Psoas muscle (tissue), 7 donors: ENCODE measurements at regions not wholly inside any gene's neighbourhood (a gene's known extent, or its start where the extent isn't known, plus 50 kb on each side); places are given as distances from the start of the nearest gene placed in this dataset.

Experiments used
- ATAC-seq, 4 donors: fragments of 200-7000 bp; cut with Tn5 transposase; one replicate each; pipeline ENCODE4 v1.9.1; 2020; ENCODE audit warnings: moderate library complexity in 3 of 4, mild to moderate bottlenecking in 2 of 4
- DNase-seq, 2 donors: peaks; one replicate each; pipeline ENCODE4 v3.0.0-alpha.2; 2020
- H3K27ac ChIP-seq: fragments of 200-600 bp; one replicate; pipeline ENCODE4 v1.8.0; 2022
- H3K27me3 ChIP-seq, 3 donors: fragments of 200-600 bp in 1 of 3; one replicate each; pipeline versions ENCODE4 v1.6.1 to v1.8.0; 2013 to 2022; ENCODE audit warnings: low read length in 2 of 3, mild to moderate bottlenecking in 2 of 3, moderate library complexity in 1 of 3; ENCODE audit not compliant: insufficient read depth in 3 of 3
- H3K36me3 ChIP-seq, 2 donors: fragments of 200-600 bp in 1 of 2; one replicate each; pipeline versions ENCODE4 v1.6.1 to v1.8.0; 2013 to 2022; ENCODE audit warnings: low read depth in 1 of 2, mild to moderate bottlenecking in 1 of 2, moderate library complexity in 1 of 2; ENCODE audit not compliant: insufficient read depth in 1 of 2
- H3K4me1 ChIP-seq: fragments of 200-600 bp; one replicate; pipeline ENCODE4 v1.8.0; 2022
- H3K4me3 ChIP-seq: fragments of 200-600 bp; one replicate; pipeline ENCODE4 v1.8.0; 2022; ENCODE audit warnings: mild to moderate bottlenecking
- H3K9me3 ChIP-seq: fragments of 200-600 bp; one replicate; pipeline ENCODE4 v1.8.0; 2022
- WGBS, 3 donors: extraction: QIAGEN DNeasy Blood & Tissue Kit; methylation state at CpG; one replicate each; pipeline versions ENCODE4 v1.1.6 to v1.1.7; 2013; 5-methylcytosine and 5-hydroxymethylcytosine counted together
- intact Hi-C, 2 donors: fragments of 100-400 bp; cut with DNase I; formaldehyde crosslinking; loops; one replicate each; pipeline versions ENCODE4 v1.11.0 to v1.14.2; 2022
- TF ChIP-seq, protein P1 (sequence below): fragments of 200-600 bp; IDR thresholded peaks from one replicate; pipeline ENCODE4 v1.8.0; 2022; ENCODE audit warnings: antibody characterized with exemption
- donor health status: healthy with polysubstance abuse.
- donor health status: DM: no; HTN: no; CAD: no; lungs with moderate emphysema.
- donor health status: Bipolar disorder and iron deficiency.
- donor health status: healthy.
- donor health status: DM: yes; HTN: yes; CAD: no.
- donor health status: DM: no; HTN: no; CAD: no.
- donor health status: DM: yes; HTN: yes; CAD: no.

GRCh38 chr14:71739273-71739990, 192.8 kb upstream of the RGS6 start:
- Histone ChIP-seq H3K36me3 (peaks cover 0 to 12% of the 10 kb centered on the region in 2 donors), H3K4me3 (no peak overlapping the region), H3K9me3 (no peaks in the 10 kb centered on the region), H3K27me3 (no peaks in the 10 kb centered on the region), H3K4me1 (no peaks in the 10 kb centered on the region), H3K27ac (no peak overlapping the region)
- 85 to 93% (median 89%) methylated on average over 5 of the region's 5 CpGs for WGBS, 3 donors
- ATAC-seq (no peak), DNase-seq (no peak)
- TF ChIP-seq, protein P1, sequence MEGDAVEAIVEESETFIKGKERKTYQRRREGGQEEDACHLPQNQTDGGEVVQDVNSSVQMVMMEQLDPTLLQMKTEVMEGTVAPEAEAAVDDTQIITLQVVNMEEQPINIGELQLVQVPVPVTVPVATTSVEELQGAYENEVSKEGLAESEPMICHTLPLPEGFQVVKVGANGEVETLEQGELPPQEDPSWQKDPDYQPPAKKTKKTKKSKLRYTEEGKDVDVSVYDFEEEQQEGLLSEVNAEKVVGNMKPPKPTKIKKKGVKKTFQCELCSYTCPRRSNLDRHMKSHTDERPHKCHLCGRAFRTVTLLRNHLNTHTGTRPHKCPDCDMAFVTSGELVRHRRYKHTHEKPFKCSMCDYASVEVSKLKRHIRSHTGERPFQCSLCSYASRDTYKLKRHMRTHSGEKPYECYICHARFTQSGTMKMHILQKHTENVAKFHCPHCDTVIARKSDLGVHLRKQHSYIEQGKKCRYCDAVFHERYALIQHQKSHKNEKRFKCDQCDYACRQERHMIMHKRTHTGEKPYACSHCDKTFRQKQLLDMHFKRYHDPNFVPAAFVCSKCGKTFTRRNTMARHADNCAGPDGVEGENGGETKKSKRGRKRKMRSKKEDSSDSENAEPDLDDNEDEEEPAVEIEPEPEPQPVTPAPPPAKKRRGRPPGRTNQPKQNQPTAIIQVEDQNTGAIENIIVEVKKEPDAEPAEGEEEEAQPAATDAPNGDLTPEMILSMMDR = no peak
- intact Hi-C loops = loop anchor here in 1 of 2 donors (5.0 kb wide), 1 partner anchor 368 kb away; no protein-coding TSS in a partner anchor

DNA sequence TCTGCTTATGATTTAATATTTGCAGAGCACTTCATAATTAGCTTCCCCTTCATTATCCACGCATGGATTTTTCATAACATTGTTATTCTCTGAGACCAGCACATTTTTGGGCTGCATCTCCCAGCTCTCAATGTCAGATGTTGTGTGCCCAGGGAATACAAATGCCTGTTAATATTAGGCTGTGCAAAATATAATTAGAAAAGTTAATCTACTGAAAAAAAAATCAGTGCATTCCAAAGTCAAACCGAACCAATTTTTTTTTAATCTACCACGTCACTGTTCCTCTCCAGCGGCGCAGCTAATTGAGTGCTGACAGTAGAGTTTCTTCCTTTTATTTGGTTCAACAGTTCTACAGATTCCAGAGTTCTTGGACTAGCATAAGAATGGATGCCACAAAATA, 191.0 kb upstream of the RGS6 start:
- TF ChIP-seq, protein P1 = no peak
- Histone ChIP-seq H3K9me3 (no peaks in the 10 kb centered on the region), H3K36me3 (no peaks in the 10 kb centered on the region), H3K4me3 (no peak overlapping the region), H3K27me3 (no peaks in the 10 kb centered on the region), H3K4me1 (no peaks in the 10 kb centered on the region), H3K27ac (no peak overlapping the region)
- DNase-seq (no peak), ATAC-seq (no peak)
- whole genome bisulfite sequencing, 3 donors = 40 to 50% (median 46%) methylated on average over 5 of the region's 5 CpGs
- intact Hi-C loops = loop anchor here in 1 of 2 donors (10.0 kb wide), 1 partner anchor 416 kb away; the partner anchor contains the start of gene SIPA1L1

DNA sequence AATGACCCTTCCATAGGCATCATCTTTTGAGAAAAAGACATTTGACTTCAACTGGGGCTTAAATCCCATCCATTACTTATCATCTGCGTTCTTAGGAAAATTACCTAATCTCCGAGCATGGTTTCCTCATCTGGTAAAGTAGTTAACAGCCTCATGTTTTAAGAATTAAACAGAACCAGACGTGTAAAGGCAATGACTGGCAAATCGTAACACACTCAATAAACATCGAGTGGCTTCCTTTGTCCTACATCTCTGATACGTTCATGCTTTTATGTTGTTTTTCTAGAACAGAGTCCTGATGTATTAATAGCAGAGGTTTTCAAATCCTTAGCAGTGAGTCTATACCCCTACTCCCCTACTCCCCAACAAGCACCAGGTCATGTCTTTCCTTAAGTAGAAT, 189.7 kb upstream of the RGS6 start:
- H3K36me3 ChIP-seq = no peaks in the 10 kb centered on the region
- no peaks in the 10 kb centered on the region for H3K9me3 ChIP-seq
- DNase-seq = no peak
- no peaks in the 10 kb centered on the region for H3K27me3 ChIP-seq
- no peak for ATAC-seq
- 66 to 82% (median 74%) methylated on average over 6 of the region's 6 CpGs for WGBS, 3 donors
- H3K27ac ChIP-seq = no peak overlapping the region
- no peaks in the 10 kb centered on the region for H3K4me1 ChIP-seq
- intact Hi-C loops = loop anchor here in 1 of 2 donors (10.0 kb wide), 1 partner anchor 418 kb away; the partner anchor contains the start of gene SIPA1L1
- no peak overlapping the region for H3K4me3 ChIP-seq
- TF ChIP-seq, protein P1 = no peak

DNA sequence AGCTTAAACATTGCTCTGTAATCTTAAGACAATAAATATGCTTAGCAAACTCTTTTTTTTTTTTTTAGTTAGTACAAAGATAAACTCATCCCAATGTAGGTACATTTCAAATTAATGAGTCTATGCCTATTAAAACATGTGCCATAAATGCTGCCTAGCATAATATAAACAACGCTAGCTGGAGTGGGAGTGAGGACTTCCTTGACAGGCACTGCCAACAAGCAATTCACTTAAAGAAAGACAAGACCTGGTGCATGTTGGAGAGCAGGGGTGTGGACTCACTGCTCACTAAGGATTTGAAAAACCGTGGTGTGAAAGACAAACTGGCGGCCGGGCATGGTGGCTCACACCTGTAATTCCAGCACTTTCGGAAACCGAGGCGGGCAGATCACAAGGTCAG, 187.2 kb upstream of the RGS6 start:
- TF ChIP-seq, protein P1 = no peak
- Histone ChIP-seq H3K27ac (no peak overlapping the region), H3K27me3 (no peaks in the 10 kb centered on the region), H3K4me1 (no peaks in the 10 kb centered on the region), H3K9me3 (no peaks in the 10 kb centered on the region), H3K36me3 (no peaks in the 10 kb centered on the region), H3K4me3 (no peak overlapping the region)
- 88 to 91% (median 90%) methylated on average over 7 of the region's 7 CpGs for WGBS, 3 donors
- DNase-seq = no peak
- no peak for ATAC-seq
- intact Hi-C loops = loop anchor here in 1 of 2 donors (10.0 kb wide), 1 partner anchor 420 kb away; the partner anchor contains the start of gene SIPA1L1
